GM04503 (cell line): ENCODE measurements at regions not wholly inside any gene's neighbourhood (a gene's known extent, or its start where the extent isn't known, plus 50 kb on each side); places are given as distances from the start of the nearest gene placed in this dataset.

Experiments
- DNase-seq: peaks from one replicate; pipeline ENCODE4 v3.0.0-alpha.2; 2012; ENCODE audit warnings: low read depth

- DNase-seq = no peak
Observed at GRCh38 chr1:201659572-201659971, 120.6 kb downstream of the NAV1 start.

DNA sequence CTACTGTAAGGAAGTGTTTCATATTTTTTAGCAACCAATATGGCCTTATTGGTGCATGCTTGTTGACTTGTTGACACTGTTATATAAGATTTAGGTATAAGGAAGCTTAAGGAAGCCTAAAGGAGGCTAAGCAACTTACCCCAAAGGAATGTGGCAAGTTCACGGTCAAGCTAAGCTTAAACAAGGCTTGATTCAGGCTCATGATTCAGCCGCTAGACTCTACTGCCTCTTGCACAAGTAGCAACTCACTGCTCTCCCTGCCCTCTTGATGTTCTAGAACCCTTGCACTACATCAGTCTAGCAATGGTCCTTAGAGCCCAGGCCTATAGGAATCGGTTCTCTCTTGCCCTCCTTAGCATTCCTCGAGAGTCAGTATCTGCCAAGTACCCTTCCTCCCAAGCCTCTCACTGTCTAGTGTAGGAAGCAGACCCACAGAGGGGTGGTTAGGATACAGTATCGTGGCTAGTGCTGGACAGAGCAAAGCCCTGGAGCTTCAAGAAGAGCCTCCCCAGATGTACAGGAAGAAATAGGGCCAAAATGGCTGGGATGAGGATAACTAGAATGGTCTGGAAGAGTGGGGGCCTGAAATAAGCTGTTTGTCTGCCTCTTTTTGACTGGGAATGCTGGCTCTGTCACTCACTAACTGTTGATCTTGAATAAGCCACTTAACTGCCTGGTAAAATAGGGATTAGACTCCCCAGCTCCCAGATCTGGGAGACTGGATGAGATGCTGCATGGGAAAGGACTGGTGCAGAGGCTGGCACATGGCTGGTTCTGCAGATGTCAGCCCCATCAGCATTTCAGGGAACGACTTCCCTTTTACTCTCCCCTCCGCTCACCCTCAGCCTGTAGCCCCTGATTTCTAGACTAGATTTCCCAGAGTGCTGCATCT is 122.2 kb downstream of the NAV1 start:
- no peak for DNase-seq

DNA sequence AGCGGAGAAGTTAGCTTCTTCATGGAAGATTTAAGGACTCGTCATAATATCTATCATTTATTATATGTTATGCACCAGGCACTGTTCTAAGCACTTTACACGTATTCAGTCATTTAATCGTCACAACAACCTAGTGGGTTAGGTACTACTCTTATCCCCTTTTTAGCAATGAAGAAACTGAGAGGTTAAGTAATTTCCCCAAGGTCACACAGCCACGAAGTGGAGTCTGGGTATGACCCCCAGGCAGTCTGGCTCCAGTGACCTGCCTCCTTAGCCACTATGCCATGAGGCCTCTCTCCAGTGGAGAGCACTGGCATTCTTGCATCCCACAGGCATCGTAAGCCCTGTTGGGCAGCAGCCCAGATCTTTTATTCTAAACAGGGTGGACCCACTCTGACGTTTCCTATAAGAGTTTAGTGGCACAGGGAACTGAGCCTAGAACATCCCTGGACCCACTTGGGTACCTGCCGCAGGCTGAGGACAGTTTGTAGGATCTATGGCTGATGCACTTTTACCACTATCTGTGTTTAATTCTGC is 123.0 kb downstream of the NAV1 start:
- DNase-seq = no peak

DNA sequence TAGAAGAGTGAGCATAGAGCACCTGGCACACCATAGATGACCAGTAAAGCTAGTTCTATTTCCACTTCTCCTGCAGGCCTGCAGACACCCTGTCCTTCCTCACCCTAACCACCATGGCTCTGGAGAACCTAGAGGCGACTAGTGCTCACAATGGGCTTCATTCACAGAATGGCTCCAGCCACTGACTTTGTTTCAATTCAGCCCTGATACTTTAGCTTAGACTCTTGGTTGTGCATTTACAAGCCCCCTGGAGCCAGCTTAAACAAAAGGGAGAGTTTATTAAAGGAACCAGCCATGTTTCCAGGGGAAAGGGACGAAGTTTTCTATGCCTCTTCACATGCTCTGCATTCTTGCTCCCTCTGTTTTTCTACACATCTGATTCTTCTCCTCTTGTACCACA is 123.7 kb downstream of the NAV1 start:
- DNase-seq = no peak

- no peak for DNase-seq
Observed at GRCh38 chr1:201663491-201664113, 124.7 kb downstream of the NAV1 start.

GRCh38 chr1:201665036-201665435 is 126.1 kb downstream of the NAV1 start:
- no peak for DNase-seq

GRCh38 chr1:201666102-201666501 is 127.2 kb downstream of the NAV1 start:
- DNase-seq = no peak

DNA sequence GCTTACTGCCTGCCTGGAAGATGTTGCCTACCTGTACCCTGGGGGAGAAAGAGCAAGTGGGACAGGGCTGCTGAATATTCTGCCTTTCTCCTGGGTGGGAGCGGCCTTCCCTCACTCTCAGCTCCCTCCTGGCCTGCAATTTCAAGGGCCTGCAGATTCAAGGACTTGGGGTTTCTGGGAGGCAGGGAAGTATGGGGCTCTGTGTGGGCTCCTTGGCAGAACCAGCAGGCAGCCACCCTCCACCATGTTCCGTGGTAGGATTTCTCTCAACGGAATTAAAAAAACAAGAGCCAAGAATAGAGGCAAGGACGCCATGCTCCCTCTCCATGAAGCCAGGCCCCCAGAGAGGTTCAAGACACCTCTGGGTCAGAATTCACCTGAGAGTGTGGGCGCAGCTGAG is 127.7 kb downstream of the NAV1 start:
- no peak for DNase-seq

DNA sequence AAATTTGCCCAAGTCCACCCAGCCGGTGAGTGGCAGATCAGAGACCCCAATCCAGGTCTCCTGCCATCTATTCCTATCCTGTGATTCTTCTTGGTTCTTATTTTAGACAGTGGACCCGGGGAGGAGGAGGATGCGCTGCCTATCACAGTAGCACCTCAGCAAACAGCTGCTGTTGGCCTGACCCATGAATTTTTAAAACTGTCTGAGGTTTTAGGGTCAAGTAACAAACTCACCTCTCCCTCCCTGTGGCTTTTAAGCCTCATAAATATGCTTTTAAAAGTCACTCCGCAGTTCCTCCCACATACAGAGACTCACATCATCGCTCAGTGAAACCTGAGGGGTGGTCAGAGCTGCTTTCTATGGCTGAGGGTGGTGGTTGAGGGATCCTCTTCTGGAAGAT is 128.6 kb downstream of the NAV1 start:
- DNase-seq = no peak

DNA sequence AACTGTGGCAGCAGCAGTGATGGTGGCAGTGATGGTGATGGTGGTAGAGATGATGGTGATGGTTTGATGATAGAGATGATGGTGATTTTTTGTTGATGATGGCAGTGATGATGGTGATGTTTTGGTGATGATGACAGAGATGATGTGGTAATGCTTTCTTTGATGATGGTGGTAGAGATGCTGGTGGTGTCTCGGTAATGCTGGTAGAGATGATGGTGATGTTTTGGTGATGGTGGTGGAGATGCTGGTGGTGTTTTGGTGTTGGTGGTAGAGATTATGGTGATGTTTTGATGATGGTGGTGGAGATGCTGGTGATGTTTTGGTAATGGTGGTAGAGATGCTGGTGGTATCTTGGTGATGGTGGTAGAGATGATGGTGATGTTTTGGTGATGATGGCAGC is 131.6 kb downstream of the NAV1 start:
- no peak for DNase-seq

- DNase-seq = no peak
Observed at GRCh38 chr1:201672685-201673084, 133.8 kb downstream of the NAV1 start.

GRCh38 chr1:201673093-201673492 is 134.2 kb downstream of the NAV1 start:
- no peak for DNase-seq

DNA sequence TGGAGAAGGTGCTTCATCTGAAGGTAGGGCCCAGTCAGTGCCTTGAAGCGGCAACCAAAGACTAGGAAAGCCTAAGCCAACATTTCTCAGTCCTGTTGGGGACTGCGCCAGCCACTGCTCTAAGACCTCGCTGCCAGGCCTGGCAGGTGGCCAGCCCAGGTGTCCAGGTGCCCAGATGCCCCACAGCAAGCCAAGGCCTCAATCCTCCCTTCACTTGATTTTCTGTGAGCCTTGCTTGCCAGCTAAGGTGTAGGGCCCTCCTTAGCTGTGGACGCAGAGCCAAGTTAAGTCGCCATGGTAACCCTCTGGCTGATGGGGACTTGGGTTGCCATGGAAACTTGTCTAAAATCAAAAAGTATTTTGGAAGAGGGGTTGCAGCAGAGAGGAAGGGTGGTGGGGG is 135.0 kb downstream of the NAV1 start:
- no peak for DNase-seq

- no peak for DNase-seq
Observed at GRCh38 chr1:201675143-201675542, 136.2 kb downstream of the NAV1 start.

- no peak for DNase-seq
Observed at GRCh38 chr1:201676197-201676596, 137.3 kb downstream of the NAV1 start.

DNA sequence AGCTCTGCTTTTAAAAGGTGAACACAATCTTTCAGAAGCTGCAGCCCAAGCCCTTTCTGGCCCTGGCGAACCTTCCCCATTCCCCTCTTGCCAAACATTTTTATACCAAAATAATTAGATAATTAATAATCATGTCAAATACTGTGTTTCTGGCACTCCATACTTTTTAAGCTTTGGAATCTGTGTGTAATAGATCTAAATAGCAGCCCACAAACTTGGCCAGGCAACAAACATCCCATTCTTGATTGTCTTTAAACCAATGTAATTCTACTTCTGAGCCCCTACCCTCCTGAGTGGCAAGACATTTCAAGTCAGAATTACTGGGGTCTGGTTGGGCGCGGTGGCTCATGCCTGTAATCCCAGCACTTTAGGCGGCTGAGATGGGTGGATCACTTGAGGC is 137.7 kb downstream of the NAV1 start:
- no peak for DNase-seq

- DNase-seq = no peak
Observed at GRCh38 chr1:201678264-201679101, 139.6 kb downstream of the NAV1 start.

DNA sequence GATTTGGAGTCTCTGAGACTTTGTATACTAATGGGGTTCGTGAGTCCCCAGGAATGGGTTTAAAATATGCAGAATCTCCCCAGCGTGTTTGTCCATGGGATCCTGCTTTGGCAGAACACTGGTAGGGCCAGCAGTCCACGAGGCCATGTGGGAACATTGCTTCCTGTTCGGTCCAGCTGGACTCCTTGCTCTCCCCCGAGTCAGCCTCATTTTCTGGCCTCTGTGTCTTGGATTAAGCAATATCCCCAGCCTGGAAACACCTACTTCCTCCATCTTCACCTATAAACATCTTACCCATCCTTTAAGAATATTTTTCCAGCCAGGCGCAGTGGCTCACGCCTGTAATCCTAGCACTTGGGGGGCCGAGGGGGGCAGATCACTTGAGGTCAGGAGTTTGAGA is 142.4 kb downstream of the NAV1 start:
- no peak for DNase-seq

DNA sequence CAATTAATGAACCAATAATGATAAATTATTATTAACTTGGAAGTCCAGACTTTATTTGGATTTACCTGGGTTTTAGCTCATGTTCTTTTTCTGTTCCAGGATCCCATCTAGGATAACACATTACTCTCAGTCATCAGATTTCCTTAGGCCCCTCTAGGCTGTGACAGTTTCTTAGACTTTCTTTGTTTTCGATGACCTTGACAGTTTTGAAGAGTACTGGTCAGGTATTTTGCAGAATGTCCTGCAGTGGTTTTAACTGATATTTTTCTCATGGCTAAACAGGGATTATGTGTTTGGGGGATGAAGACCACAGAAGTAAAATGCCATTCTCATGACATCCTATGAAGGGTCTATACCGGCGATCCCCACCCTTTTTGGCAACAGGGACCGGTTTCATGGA is 144.0 kb downstream of the NAV1 start:
- DNase-seq = no peak

- no peak for DNase-seq
Observed at GRCh38 chr1:201683397-201683796, 144.5 kb downstream of the NAV1 start.

- DNase-seq = no peak
Observed at GRCh38 chr1:201685485-201685884, 143.5 kb upstream of the IPO9 start.

DNA sequence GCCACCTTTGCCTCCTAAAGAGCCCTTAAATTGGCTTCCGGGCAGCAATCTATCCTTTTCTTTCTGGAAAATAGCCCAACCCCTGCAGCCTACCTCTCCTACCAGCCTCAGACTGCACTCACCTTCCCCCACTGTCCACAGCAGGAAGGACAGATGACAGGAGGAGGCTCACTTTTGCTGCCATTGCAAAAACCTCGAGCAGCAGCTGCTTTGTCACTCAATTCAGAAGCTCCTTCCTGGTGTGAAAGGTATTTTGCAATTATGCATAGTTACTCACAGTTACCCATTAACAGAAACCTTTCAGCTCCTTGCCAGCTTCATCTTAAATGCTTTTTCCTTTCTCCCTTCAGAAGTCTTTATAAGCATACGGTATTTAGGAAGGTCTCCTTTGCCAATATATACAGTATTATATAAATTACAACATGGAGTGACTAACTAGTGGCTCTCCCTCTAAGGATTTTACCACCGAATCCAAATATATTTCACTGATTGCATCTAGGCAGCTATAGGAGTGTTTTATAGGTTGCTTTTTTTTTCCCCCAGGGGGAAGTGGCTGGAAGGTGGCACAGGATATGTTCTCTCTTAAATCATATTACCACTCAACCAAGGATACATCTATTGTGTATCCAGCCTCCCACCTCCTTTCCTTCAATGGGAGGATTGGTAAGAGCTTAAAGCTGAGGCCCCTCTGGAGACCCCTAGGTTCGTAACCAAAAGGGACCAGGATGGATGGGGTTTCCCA is 142.1 kb upstream of the IPO9 start:
- DNase-seq = no peak
